ENCODE measurements at regions not wholly inside any gene's neighbourhood (a gene's known extent, or its start where the extent isn't known, plus 50 kb on each side); places are given as distances from the start of the nearest gene placed in this dataset.
"Not testable (repeated sequence)": the region's sequence is repeated elsewhere in the genome, so short reads cannot be mapped to it uniquely, and the experiment has no call there.

DNA sequence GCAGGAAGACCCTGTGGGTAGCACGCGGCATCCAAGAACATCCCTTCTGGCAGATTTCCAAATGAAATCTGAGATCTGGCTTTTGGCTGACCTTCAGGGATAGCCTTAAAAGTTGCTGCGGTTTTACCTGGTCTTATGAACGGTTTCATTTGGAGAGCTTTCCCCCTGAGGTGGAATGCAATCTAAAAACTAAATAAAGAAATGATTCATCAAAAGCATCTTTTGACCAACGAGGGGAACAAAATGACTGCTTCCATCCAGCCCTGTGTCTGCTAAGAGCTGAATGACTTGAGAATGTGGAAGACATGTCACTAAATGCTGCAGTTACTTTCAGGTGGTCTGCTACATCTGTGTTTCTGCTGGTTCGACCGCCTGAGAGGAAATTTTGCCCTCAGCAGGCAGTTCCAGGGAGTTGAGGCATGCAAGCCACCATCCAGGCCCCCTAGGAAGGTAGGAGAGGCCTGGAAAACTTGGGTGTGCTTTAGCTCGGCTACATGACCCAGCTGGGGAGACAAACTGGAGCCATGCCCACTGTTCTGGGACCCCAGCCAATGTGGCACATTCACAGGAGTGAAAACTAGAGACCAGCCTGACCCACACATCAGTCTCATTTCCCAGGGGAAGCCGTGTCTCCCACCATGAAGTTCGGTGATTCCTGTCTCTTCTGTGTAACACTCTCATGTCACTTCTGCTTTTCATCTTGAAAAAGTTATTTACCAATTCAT is 175.1 kb upstream of the KL start:
- Histone ChIP-seq H3K36me3 (ENCODE audit: insufficient read depth, low read length) (no peaks in the 10 kb centered on the region), H3K9me2 (ENCODE audit: insufficient read depth, low read length) (no peaks in the 10 kb centered on the region), H4K20me1 (ENCODE audit: insufficient read depth, low read length) (no peaks in the 10 kb centered on the region), H3K79me2 (ENCODE audit: insufficient read depth, low read depth, low read length) (no peaks in the 10 kb centered on the region), H2AFZ (ENCODE audit: low read length) (no peak overlapping the region), H3K4me2 (ENCODE audit: low read length) (no peak overlapping the region), H3K27ac (ENCODE audit: low read depth, low read length, poor library complexity, severe bottlenecking) (no peak overlapping the region), H3K9me3 (ENCODE audit: low read length) (no peaks in the 10 kb centered on the region), H3K4me3 (ENCODE audit: low read depth, low read length, poor library complexity, severe bottlenecking) (no peak overlapping the region), H3K4me1 (ENCODE audit: insufficient read depth, low read length, poor library complexity, severe bottlenecking) (peaks cover 6% of the 10 kb centered on the region)
- no peak for TF ChIP-seq EZH2phosphoT487 (IDR thresholded peaks at IDR 0.05; ENCODE audit: borderline replicate concordance, low read depth, low read length)
- TF ChIP-seq, protein P1, sequence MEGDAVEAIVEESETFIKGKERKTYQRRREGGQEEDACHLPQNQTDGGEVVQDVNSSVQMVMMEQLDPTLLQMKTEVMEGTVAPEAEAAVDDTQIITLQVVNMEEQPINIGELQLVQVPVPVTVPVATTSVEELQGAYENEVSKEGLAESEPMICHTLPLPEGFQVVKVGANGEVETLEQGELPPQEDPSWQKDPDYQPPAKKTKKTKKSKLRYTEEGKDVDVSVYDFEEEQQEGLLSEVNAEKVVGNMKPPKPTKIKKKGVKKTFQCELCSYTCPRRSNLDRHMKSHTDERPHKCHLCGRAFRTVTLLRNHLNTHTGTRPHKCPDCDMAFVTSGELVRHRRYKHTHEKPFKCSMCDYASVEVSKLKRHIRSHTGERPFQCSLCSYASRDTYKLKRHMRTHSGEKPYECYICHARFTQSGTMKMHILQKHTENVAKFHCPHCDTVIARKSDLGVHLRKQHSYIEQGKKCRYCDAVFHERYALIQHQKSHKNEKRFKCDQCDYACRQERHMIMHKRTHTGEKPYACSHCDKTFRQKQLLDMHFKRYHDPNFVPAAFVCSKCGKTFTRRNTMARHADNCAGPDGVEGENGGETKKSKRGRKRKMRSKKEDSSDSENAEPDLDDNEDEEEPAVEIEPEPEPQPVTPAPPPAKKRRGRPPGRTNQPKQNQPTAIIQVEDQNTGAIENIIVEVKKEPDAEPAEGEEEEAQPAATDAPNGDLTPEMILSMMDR (conservative IDR thresholded peaks at IDR 0.05; ENCODE audit: low read length) = no peak
- DNase-seq (ENCODE audit: low spot score) = no peak
- no TSS peak for BruUV-seq (replicated peaks)
- POLR2A ChIA-PET = no interaction called here
- intact Hi-C loops (cut with micrococcal nuclease; ENCODE audit: unreplicated experiment) = no loop called here
- CTCF ChIA-PET (ENCODE audit: unreplicated experiment) = no interaction called here

DNA sequence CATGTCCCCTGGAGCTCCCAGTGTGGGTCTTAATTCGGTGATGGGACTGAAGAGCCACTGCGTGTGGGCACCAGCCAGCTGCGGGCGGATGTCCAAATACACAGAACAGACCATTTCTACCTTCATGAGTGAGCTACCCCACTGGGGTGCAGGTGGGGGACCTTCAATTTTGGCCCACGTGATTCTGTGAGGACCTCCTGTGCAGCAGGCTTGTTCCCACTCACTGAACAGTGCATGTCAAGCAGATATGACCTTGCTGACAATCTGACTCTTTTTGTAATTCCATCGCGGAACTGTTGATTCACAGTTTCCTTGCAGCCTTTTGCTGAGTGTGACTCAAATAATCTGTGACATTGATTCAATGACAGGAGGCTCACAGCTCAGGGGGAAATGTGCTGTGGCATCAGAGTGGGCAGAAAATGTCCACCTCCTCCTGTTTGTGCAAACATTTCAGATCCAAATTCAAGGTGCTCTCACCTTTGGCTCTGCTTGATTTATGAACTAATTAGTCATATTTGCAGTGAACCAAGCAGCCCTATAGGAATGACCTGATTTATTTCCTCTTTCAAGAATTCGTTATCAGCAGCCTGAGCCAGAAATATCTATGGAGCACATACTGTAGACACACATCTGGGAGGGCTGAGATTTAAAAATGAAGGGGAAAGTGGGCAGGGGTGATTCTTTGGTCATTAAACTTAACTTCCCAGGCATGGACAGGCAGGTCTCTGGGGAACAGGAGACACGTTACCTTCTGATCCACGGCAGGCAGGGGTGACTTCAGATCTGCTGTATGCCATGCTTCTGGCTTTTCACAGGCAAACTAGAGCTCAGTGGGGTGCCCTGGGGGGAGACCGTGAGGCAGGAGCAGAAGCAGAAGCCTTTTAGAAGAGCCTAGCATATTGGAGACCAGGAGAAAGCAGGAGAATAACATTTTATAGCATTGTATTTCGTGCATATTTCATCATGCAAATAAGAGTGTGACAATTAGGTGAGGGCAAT is 170.0 kb upstream of the KL start:
- no peaks in the 10 kb centered on the region for H3K9me3 ChIP-seq (ENCODE audit: low read length)
- ChIA-PET CTCF (ENCODE audit: unreplicated experiment) (no interaction called here), POLR2A (interaction anchor here (0.9 kb wide), 1 partner anchor 14 kb away, joined by 3 read pairs; no protein-coding TSS in a partner anchor)
- no peak overlapping the region for H3K27ac ChIP-seq (ENCODE audit: low read depth, low read length, poor library complexity, severe bottlenecking)
- no peaks in the 10 kb centered on the region for H3K4me1 ChIP-seq (ENCODE audit: insufficient read depth, low read length, poor library complexity, severe bottlenecking)
- H3K9me2 ChIP-seq (ENCODE audit: insufficient read depth, low read length) = no peaks in the 10 kb centered on the region
- no peak overlapping the region for H3K4me2 ChIP-seq (ENCODE audit: low read length)
- no peaks in the 10 kb centered on the region for H3K79me2 ChIP-seq (ENCODE audit: insufficient read depth, low read depth, low read length)
- intact Hi-C loops (cut with micrococcal nuclease; ENCODE audit: unreplicated experiment) = no loop called here
- no peaks in the 10 kb centered on the region for H4K20me1 ChIP-seq (ENCODE audit: insufficient read depth, low read length)
- H3K4me3 ChIP-seq (ENCODE audit: low read depth, low read length, poor library complexity, severe bottlenecking) = no peak overlapping the region
- no peak for DNase-seq (ENCODE audit: low spot score)
- no peaks in the 10 kb centered on the region for H3K36me3 ChIP-seq (ENCODE audit: insufficient read depth, low read length)
- TF ChIP-seq, protein P1 (conservative IDR thresholded peaks at IDR 0.05; ENCODE audit: low read length) = no peak
- TF ChIP-seq EZH2phosphoT487 (IDR thresholded peaks at IDR 0.05; ENCODE audit: borderline replicate concordance, low read depth, low read length) = no peak
- no peak overlapping the region for H2AFZ ChIP-seq (ENCODE audit: low read length)
- no TSS peak for BruUV-seq (replicated peaks)

DNA sequence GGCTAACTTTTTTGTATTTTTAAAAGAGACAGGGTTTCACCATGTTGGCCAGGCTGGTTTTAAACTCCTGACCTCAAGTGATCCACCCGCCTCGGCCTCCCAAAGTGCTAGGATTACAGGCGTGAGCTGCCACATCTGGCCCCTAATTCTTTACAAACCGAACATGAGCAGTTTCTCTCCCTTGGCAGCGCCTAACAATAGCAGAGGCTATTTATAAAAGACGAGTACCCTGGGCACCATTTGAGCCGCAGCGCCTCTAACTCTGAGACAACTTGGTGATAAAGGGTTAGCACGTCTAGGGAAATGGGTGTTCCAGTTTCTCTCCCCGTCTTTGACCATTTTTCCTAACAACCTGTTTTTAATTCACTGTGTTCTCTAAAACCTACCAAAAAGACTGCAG is 168.2 kb upstream of the KL start:
- H3K4me3 ChIP-seq (ENCODE audit: low read depth, low read length, poor library complexity, severe bottlenecking); CTCF ChIA-PET (ENCODE audit: unreplicated experiment); H4K20me1 ChIP-seq (ENCODE audit: insufficient read depth, low read length); intact Hi-C loops (cut with micrococcal nuclease; ENCODE audit: unreplicated experiment); H3K27ac ChIP-seq (ENCODE audit: low read depth, low read length, poor library complexity, severe bottlenecking); DNase-seq (ENCODE audit: low spot score); H3K9me3 ChIP-seq (ENCODE audit: low read length); H3K9me2 ChIP-seq (ENCODE audit: insufficient read depth, low read length); H3K36me3 ChIP-seq (ENCODE audit: insufficient read depth, low read length); H3K4me2 ChIP-seq (ENCODE audit: low read length); H3K79me2 ChIP-seq (ENCODE audit: insufficient read depth, low read depth, low read length); BruUV-seq (replicated peaks); H3K4me1 ChIP-seq (ENCODE audit: insufficient read depth, low read length, poor library complexity, severe bottlenecking); H2AFZ ChIP-seq (ENCODE audit: low read length): not testable (repeated sequence)
- POLR2A ChIA-PET = interaction anchor here (0.7 kb wide), 1 partner anchor 113 kb away, joined by 4 read pairs; no protein-coding TSS in a partner anchor

Measured in OCI-LY7 (cell line).